ENCODE measurements at regions not wholly inside any gene's neighbourhood (a gene's known extent, or its start where the extent isn't known, plus 50 kb on each side); places are given as distances from the start of the nearest gene placed in this dataset.

DNA sequence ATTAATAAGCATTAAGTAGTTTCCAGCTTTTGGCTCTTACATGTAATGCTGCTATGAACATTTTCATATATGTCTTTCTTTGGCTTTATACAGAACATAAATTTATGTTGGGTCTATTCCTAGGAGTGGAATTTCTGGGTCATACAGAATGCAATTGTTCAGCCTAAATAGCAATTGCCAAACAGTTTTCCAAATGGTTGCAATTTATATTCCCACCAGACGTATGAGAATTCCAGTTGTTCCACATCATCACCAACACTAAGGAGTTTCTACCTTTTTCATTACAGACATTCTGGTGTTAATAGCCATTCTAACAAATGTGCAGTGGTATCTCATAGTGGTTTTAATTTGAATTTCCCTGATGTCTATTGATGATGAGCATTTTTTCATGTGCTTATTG, 160.1 kb upstream of the TMC3 start:
- no peak for DNase-seq (ENCODE audit: low read depth in 2 of 3, low spot score in 2 of 3)

DNA sequence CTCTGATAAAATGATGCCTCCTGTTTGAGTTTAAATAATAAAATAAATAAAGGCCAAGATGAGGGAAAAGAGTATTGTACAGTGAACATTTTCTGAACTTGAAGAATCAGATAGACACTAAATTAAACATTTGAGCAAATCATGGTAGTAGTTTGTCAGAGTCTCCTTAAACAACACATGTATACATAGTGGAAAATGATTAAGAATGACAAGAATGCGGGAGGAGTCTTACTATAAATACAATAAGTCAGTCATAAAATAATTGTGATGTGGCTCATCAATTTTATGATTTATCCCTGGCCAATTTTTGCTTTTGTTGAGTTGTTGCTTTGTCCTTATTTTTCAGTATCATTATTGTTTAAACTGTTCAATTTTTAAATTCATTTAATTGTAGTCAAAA, 158.0 kb upstream of the TMC3 start:
- DNase-seq (ENCODE audit: low read depth in 2 of 3, low spot score in 2 of 3): no peak

DNA sequence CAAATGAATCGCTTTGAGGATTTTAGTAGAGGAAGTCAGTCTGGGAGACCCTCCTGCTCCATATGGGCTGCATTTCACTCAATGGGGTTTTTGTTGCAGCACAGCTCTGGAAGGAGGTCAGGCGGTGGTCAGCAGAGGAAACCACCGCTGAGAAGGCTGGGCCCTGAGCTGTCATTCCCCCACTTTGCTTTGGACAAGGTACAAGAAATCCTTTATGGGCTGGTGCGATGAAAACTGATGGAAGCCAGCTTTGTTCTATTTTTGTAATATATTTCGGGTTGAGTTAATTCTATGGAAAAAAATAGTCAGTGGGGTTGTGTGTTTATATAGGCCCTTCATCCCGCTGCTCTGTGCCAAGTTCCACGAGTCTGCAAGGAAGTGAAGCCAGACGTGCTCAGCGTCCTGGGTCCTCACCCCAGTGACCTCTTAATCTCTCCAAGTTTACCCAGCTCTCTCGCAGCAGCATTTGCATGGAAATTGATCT, 157.1 kb upstream of the TMC3 start:
- DNase-seq (ENCODE audit: low read depth in 2 of 3, low spot score in 2 of 3): no peak

DNA sequence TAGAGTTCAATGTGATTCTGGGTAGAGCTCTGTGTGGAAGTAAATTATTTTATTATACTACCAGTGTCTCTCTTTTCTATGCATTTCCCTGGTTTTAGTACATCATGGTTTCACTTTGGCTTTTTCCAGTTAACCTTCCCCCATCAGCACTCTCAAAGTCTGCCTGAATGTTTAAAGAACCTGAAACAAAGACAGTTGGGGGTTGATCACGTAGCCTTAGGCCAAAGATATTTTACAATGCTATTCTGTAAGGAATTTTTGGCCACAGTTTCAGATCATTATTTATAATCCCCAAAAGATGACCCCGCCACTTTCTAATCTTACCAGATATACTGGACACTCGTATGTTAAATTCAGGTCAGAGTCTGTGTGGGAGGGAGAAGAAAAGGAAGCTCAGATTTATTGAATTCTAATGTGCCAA, 156.3 kb upstream of the TMC3 start:
- no peak for DNase-seq (ENCODE audit: low read depth in 2 of 3, low spot score in 2 of 3)

DNA sequence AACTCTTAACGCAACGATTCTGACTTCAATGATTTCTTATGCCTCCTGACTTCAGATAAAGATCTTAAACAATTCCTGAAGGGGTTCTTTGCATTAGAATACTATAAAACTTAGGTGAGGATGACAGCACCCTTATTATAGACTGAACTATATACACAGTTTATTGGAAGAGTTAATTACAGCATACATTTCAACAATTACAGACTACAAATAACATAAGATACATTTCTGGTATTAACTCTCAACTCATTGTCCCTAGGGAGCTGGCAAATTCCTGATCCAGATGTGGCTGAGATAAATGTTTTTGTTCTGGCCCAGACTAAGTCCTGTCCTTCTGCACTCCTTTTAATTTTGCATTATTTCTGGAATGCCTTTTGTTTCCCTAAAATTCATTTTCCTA, 155.5 kb upstream of the TMC3 start:
- DNase-seq (ENCODE audit: low read depth in 2 of 3, low spot score in 2 of 3): no peak

DNA sequence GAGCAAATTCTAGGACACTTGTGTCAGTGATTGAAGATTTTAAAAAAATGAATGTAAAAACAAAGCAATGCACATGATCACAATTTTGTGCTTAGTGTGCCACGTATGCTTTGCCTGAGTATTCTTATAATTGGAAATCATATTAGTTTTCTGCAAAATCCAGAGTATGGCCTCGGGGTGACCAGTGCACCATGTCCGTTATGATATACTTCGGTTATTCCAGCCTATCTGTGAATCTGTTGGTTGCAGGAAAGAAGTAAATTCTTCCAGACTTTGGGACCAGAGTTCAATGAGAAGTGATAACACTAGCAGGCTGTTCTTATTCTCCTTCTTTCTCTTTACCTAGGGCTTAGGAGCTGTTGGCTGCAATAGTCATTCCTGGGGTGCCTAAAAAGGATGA, 152.0 kb upstream of the TMC3 start:
- DNase-seq (ENCODE audit: low read depth in 2 of 3, low spot score in 2 of 3): no peak

DNA sequence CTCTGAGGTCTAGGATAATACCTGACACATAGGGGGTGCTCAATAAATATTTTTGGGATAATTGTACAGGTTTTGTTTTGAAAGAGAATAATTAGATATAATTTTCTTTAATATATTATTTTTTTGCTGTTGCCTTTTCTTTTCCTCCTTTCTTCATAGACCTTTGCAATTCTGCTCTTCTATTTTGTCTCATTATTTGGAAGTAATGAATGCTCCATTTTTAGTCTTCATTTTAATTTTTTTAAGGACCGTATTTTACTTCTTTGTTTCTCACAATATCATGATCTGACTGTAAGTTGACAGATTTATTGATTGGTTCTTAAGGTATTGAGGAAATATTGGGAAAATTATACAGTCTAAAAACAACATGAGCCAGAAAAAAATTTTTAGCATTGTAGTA, 150.5 kb upstream of the TMC3 start:
- DNase-seq (ENCODE audit: low read depth in 2 of 3, low spot score in 2 of 3): no peak

DNA sequence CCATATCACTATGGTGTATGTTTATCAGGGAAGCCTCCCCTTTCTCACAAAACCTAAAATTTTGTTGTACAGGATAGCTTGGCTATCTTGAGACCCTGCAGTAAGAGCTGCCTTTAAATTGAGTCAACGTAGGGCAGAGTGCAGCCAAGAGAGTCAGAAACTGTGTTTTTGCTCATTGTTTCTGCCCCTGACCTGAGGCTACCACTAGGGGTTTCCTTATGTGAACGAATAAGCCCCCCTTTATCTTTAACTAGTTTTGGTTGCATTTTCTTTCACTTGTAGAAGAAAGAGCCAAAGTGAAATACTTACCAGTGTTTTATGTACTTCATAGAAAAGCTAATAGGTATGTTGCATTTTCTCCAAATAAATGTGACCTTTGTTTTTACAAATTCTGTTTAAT, 149.9 kb upstream of the TMC3 start:
- no peak for DNase-seq (ENCODE audit: low read depth in 2 of 3, low spot score in 2 of 3)

DNA sequence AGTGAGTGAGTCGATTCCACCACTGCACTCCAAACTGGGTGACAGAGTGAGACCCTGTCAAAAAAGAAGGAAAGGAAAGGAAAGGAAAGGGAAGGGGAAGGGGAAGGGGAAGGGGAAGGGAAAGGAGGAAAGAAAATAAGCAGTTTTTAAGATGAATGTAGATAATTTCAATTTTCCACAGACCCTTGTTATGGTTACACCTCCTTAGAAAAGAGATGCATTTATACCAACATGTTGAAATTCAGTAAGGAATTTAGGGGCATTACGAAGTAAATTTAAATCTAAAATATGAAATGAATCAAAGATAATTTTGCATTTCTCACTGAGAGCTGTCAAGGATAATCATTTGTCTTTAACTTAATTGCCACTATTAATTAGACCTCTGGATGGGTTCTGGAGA, 146.5 kb upstream of the TMC3 start:
- DNase-seq (ENCODE audit: low read depth in 2 of 3, low spot score in 2 of 3): no peak

DNA sequence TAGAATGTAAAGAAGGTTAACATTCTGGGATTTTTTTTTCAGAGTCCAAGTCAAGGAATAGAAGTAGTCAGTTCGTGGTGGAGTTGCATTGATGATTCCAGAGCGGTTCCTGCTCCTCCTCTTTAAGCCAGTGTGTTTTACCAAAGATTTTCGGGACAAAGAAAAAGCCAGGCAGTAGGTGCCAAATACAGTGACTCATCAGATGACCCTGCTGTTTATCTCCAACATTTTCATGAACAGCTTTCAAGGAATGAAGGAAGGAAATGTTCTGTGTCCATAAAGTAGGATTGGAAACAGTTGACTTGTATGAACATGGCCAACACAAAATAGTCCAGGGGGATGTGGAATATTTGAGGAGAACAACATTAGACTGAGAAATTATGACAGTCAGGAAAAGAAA, 142.4 kb upstream of the TMC3 start:
- DNase-seq (ENCODE audit: low read depth in 2 of 3, low spot score in 2 of 3): no peak

DNA sequence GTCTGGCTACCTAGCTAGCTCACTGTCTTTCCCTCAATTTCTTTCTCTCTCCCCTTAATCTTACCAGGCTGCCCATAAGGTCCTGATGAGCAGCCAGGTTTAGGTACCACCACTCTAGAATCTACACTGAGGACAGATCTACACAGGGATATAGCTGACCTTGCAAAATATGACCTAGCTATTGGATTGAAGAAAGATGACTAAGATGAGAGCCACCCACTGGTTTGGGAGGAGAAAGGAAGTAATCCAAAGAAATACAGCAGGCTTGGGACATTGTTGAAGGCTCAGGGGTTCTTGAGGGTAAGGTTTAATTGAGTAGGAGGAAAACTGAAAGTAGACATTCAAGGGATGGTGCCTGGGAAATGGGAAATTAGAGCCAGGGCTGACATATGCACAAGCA, 142.0 kb upstream of the TMC3 start:
- DNase-seq (ENCODE audit: low read depth in 2 of 3, low spot score in 2 of 3): no peak

DNA sequence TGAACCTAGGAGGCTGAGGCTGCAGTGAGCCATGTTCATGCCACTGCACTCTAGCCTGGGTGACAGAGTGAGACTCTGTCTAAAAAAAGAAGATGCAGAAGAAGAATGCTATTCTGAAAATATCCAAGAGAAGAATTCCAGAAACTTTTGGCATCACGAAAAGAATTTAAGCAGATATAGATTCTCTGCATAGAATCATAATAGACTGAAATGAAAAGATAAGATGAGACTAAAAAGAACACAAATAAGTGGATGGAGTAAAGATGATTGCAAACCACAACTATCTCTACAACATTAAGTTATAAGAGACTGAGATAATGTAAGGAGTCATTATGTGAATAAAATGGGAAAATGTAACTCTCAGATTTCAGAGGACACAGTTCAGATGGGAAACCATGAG, 140.7 kb upstream of the TMC3 start:
- DNase-seq (ENCODE audit: low read depth in 2 of 3, low spot score in 2 of 3): no peak

DNA sequence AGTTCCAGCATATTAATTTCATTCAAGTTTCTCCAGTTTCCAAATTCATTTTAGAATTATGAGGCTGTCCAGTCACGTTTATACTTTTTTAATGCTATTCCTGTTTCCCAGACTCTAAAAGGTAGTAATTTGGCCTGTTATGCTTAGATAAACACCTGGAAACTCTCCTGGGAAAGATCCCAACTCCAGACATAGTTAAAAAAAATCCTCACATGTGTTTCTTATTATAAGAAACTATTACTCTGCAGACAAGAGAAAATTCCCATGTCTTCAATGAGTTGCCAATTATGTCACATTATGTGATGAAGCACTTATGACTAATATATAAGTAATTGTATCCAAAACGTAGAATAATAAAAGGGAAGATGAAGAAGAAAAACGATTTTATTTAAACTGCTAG, 137.1 kb upstream of the TMC3 start:
- DNase-seq (ENCODE audit: low read depth in 2 of 3, low spot score in 2 of 3): no peak

DNA sequence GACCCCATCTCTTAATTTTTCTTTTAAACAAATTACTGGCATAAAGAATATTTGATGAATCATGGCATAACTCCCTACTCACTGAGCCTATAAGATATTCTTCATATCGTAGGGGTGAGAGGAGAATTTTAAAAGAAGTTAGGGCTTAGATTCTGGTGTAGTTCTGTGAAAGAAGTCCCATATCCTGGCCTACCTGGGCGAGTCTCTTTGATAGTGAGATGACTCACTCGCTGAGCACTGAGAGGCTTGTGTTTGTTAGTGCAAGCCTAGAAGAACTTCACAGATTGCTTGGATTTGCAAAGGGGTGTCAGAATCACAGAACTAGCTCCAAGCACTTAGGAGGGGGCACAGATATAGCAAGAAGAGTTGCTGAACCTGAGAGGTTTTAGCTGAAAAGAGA, 133.8 kb upstream of the TMC3 start:
- no peak for DNase-seq (ENCODE audit: low read depth in 2 of 3, low spot score in 2 of 3)

DNA sequence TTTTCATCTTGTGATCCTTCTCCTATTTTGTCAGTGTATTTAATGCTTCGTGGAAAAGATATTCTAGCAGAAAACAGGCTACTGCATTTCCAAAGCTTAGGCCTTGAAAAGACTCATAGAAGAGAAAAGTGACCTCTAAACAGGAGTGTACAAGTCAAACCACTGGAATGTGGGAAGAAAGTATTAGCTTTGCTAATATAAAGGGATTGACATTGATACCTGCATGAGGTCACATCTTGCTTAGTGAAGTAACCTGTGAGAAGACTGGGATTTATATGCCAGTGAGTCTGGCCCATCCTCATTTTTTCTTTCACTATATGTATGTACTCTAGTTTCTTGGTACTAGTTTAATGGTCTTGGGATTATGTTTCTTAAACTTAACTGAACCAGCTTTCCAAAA, 132.9 kb upstream of the TMC3 start:
- no peak for DNase-seq (ENCODE audit: low read depth in 2 of 3, low spot score in 2 of 3)

DNA sequence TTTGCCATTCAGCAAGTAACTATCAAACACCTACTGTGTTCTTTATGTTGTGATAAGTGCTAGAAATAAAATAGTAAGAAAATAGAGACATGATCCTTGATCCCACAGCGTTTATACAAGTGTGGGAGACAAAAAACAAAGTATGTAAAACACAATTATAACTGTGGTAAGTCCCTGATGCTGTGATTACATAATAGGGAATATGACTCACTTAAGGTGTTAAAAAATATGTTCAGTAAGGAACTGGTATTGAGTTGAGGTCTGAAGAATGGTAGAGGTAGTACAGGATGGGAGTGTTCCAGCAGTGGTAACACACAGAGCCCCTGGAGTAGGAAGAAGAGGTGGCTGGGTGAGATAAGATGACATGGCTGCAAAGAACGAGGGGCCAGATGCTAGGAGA, 132.1 kb upstream of the TMC3 start:
- DNase-seq (ENCODE audit: low read depth in 2 of 3, low spot score in 2 of 3): no peak

DNA sequence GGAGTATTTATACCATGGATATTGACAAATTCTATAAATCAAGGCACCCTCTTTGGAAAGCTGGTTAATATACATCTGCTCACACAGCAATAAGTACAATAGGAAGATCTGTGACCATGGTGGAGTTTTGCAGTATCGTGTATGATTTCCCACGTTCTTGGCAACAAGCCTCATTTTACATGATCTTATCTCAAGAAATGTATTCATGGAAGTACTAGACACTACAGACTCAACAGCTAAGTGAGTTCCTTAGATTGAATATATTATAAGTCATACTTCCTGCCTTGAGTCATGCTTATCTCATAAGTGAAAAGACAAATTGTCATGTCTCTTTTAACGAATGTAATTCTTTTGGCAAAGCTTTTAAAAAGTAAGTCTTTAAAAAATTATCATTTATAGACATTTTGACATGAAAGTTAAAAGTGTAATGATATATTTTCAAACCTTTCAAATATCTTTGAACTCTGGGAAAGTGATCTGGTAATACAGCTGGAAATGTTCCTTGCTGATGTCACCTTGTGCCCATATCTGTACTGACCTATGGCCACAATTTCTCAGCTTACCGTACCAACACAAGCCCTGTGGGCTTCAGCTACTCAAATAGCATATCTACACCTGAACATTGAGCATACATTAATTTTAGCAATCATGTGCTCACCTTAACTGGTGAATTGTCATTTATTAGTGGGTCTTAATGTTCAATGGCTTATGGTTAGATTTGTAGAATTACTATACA, 130.3 kb upstream of the TMC3 start:
- no peak for DNase-seq (ENCODE audit: low read depth in 2 of 3, low spot score in 2 of 3)

DNA sequence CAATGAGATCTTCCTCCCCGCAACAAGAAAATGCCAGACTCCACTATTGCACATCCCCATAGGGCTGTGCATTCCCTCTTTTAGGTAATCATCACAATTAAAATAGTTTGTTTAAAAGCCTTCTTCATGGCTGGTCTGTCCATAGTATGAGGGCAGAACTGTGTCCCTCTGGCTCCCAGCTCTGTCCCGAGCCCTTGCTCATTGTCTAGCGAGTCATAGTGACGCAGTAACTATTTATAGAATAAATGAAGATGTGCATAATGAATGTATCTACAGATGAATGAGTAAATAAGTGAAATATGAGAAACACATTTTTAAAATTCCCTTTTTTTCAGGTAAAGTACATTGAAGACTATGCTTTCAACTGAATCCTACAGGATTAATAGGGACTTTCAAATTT, 128.4 kb upstream of the TMC3 start:
- no peak for DNase-seq (ENCODE audit: low read depth in 2 of 3, low spot score in 2 of 3)

DNA sequence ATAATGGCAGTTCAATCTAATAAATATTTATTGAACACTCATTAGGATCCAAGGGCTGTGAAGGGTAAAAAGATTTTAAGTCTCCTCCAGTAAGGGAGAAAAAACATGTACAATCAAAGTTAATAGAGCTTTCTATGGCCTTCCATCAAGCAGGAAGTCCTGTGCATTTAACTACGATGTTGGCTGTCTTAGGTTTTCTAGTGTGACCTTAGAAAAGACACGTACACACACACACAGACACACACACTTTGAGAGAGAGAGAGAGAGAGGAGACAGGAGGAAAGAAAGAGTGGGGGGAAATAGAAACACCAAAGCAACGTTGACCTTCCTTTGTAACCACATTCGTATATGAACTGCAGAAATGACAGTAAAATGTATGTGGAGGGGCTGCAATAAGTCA, 126.1 kb upstream of the TMC3 start:
- DNase-seq (ENCODE audit: low read depth in 2 of 3, low spot score in 2 of 3): no peak

DNA sequence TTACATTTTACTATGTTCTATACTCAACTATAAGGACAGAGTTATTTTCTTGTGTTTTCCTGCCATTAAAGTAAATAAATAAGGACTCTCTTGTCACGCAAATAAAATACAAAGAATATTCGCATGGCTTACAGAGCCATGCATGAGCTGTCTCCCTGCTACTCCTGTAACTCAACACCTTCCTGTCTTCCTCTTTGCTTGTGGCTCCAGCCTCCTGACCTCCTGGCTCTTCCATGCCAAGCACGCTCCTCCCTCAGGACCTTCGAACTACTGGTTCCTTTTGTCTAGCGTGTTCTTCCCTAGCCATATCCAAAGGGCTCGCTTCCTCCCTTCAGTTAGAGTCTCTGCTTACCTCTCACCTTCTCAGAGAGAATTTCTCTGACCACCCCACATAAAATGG, 124.3 kb upstream of the TMC3 start:
- no peak for DNase-seq (ENCODE audit: low read depth in 2 of 3, low spot score in 2 of 3)

DNA sequence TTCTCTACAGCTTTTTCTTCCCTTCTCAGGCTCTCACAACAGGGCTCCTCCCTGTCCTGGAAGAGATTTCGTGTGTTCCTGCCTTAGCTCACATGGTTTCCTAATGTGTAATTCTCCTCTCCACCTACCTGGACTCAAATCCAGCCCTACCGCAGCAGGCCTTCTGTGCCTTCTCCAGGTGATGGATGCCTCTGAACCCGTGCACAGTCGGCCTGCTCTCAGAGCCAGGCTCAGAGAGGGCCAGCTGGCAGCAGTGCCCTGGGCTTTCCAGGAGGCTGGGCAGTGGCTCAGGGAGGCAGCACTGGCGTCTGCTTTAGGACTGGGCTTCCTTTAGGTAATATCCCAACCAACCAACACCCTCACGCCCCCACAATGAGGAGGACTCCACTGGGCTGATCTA, 123.2 kb upstream of the TMC3 start:
- DNase-seq (ENCODE audit: low read depth in 2 of 3, low spot score in 2 of 3): no peak

DNA sequence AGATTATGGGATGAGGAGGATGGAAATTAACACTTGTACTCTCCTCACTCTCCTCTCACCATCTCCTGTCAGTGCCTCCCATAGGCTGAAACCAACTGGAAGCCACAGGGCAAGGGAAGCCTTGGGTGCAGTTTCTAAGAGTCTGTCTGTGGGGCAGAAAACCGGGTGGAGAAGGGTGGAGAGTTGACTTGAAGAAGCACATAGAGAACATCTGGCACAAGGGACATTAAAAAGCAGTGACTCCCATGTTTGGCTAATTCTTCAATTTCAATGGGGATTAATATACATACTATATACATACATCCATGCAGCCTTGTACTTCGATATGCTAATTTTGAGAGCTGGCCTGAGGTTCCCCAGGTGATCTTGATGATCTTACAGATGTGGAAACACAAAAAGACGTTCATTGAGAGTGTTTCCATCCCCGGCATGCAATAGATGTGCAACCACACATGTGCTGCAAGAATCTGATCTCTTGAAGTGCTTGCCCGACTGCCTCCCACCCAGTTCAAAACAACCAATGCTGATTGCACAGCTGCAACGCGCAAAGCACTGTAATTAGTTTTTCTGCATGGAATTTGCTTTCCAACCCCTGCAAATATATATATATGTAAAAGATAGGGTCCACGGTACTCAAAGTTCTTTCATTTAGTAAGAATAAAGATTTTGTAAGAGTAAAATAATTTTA, 121.9 kb upstream of the TMC3 start:
- no peak for DNase-seq (ENCODE audit: low read depth in 2 of 3, low spot score in 2 of 3)

Measured in activated CD8-positive, alpha-beta memory T cell treated with anti-CD3 and anti-CD28 coated beads for 48 hours (primary cell).